HEK293 (cell line): ENCODE measurements at regions not wholly inside any gene's neighbourhood (a gene's known extent, or its start where the extent isn't known, plus 50 kb on each side); places are given as distances from the start of the nearest gene placed in this dataset.

Experiments
- CTCF ChIA-PET: fragments of 350-600 bp; formaldehyde crosslinking; extraction: SDS; loops from one replicate; lab custom pipeline; 2021; ENCODE audit warnings: antibody characterized with exemption; lab: Yijun Ruan, JAX
- POLR2A ChIA-PET: fragments of 300-600 bp; formaldehyde crosslinking; extraction: SDS; loops from one replicate; lab custom pipeline; 2020; ENCODE audit warnings: antibody characterized with exemption, inconsistent platforms; lab: Yijun Ruan, JAX
- H3K27ac ChIP-seq: fragments of 200-500 bp; sonication (Bioruptor generic); 2 replicates; pipeline ENCODE4 v1.5.1; 2014; ENCODE audit warnings: low read depth, low read length, control low read depth, inconsistent platforms; ENCODE audit errors: extremely low read depth
- H3K36me3 ChIP-seq, 2 experiments: fragments of 200-500 bp in 1 of 2; sonication (Bioruptor generic) in 1 of 2; 1 replicate in 1 of 2; 2 replicates in 1 of 2; pipeline ENCODE4 v1.5.1; 2014 to 2017; ENCODE audit warnings: inconsistent platforms in 2 of 2, low read length in 2 of 2; ENCODE audit not compliant: control insufficient read depth in 2 of 2, insufficient read depth in 1 of 2
- H3K4me1 ChIP-seq: fragments of 200-500 bp; sonication (Bioruptor generic); 2 replicates; pipeline ENCODE4 v1.5.1; 2014; ENCODE audit warnings: mild to moderate bottlenecking, low read length, inconsistent platforms; ENCODE audit not compliant: control insufficient read depth, insufficient read depth
- H3K4me3 ChIP-seq: 2 replicates; pipeline ENCODE4 v1.5.1; 2011; ENCODE audit warnings: low read depth, mild to moderate bottlenecking, control low read depth, low read length, moderate library complexity
- H3K9me3 ChIP-seq: fragments of 200-500 bp; sonication (Bioruptor generic); 2 replicates; pipeline ENCODE4 v1.5.1; 2014; ENCODE audit warnings: low read depth, low read length, inconsistent platforms; ENCODE audit not compliant: control insufficient read depth, insufficient read depth
- GFI1B ChIP-seq: fragments of 450-650 bp; formaldehyde crosslinking; IDR thresholded peaks from 2 replicates; pipeline ENCODE4 v1.5.1; 2016; ENCODE audit warnings: missing biosample characterization, missing genetic modification characterization
- GLI2 ChIP-seq: fragments of 450-650 bp; formaldehyde crosslinking; IDR thresholded peaks from 2 replicates; pipeline ENCODE4; 2017; ENCODE audit warnings: missing biosample characterization, missing genetic modification characterization, low read depth, borderline replicate concordance
- PRDM1 ChIP-seq: fragments of 450-650 bp; formaldehyde crosslinking; IDR thresholded peaks from 2 replicates; pipeline ENCODE4; 2016; ENCODE audit warnings: missing biosample characterization, missing genetic modification characterization
- WT1 ChIP-seq: fragments of 450-650 bp; formaldehyde crosslinking; IDR thresholded peaks from 2 replicates; pipeline ENCODE4 v1.5.1; 2016; ENCODE audit warnings: missing biosample characterization, missing genetic modification characterization
- ZBTB11 ChIP-seq: fragments of 450-650 bp; formaldehyde crosslinking; conservative IDR thresholded peaks from 2 replicates; pipeline ENCODE4 v1.5.1; 2016; ENCODE audit warnings: low read depth, missing biosample characterization, missing genetic modification characterization
- ZEB2 ChIP-seq: fragments of 450-650 bp; formaldehyde crosslinking; IDR thresholded peaks from 2 replicates; pipeline ENCODE4 v1.5.1; 2016; ENCODE audit warnings: missing biosample characterization, missing genetic modification characterization
- ZNF10 ChIP-seq: fragments of 450-650 bp; formaldehyde crosslinking; IDR thresholded peaks from 2 replicates; pipeline ENCODE4 v1.5.1; 2017; ENCODE audit warnings: missing biosample characterization, missing genetic modification characterization
- ZNF292 ChIP-seq: fragments of 450-650 bp; formaldehyde crosslinking; IDR thresholded peaks from 2 replicates; pipeline ENCODE4 v1.5.1; 2016; ENCODE audit warnings: low read depth, missing biosample characterization, missing genetic modification characterization, borderline replicate concordance
- ZNF324 ChIP-seq: fragments of 450-650 bp; formaldehyde crosslinking; IDR thresholded peaks from 2 replicates; pipeline ENCODE4 v1.5.1; 2016; ENCODE audit warnings: missing biosample characterization, missing genetic modification characterization
- ZNF366 ChIP-seq: fragments of 450-650 bp; formaldehyde crosslinking; conservative IDR thresholded peaks from 2 replicates; pipeline ENCODE4 v1.5.1; 2016; ENCODE audit warnings: missing biosample characterization, missing genetic modification characterization
- ZNF561 ChIP-seq: fragments of 450-650 bp; IDR thresholded peaks from 2 replicates; pipeline ENCODE4 v1.5.1; 2018; ENCODE audit warnings: missing biosample characterization, missing genetic modification characterization, borderline replicate concordance
- ZNF664 ChIP-seq: fragments of 450-650 bp; formaldehyde crosslinking; IDR thresholded peaks from 2 replicates; pipeline ENCODE4 v1.5.1; 2016; ENCODE audit warnings: missing biosample characterization, missing genetic modification characterization
- ZNF747 ChIP-seq: fragments of 450-650 bp; formaldehyde crosslinking; IDR thresholded peaks from 2 replicates; pipeline ENCODE4 v1.5.1; 2016; ENCODE audit warnings: missing biosample characterization, missing genetic modification characterization
- ZNF768 ChIP-seq: fragments of 450-650 bp; formaldehyde crosslinking; IDR thresholded peaks from 2 replicates; pipeline ENCODE4 v1.5.1; 2018; ENCODE audit warnings: missing biosample characterization, mild to moderate bottlenecking, missing genetic modification characterization
- TF ChIP-seq, protein P1 (sequence below): fragments of 450-650 bp; formaldehyde crosslinking; IDR thresholded peaks from 2 replicates; pipeline ENCODE4 v1.5.1; 2016; ENCODE audit warnings: missing biosample characterization, missing genetic modification characterization
- TF ChIP-seq, protein P2 (sequence below): fragments of 450-650 bp; formaldehyde crosslinking; IDR thresholded peaks from 2 replicates; pipeline ENCODE4 v1.5.1; 2016; ENCODE audit warnings: missing biosample characterization, missing genetic modification characterization
- TF ChIP-seq, protein P3 (sequence below): fragments of 450-650 bp; formaldehyde crosslinking; IDR thresholded peaks from 2 replicates; pipeline ENCODE4 v1.5.1; 2016; ENCODE audit warnings: missing biosample characterization, missing genetic modification characterization, borderline replicate concordance

- H3K36me3 ChIP-seq = no peaks in the 10 kb centered on the region
- TF ChIP-seq ZNF747 (tag by site-specific recombination) (no peak), ZEB2 (tag by site-specific recombination) (no peak), ZNF10 (tag by site-specific recombination) (no peak), ZNF664 (no peak), GLI2 (tag by site-specific recombination) (no peak), ZBTB11 (tag by site-specific recombination) (no peak), WT1 (tag by site-specific recombination) (no peak), ZNF324 (tag by site-specific recombination) (no peak), ZNF366 (tag by site-specific recombination) (no peak), ZNF561 (no peak)
- TF ChIP-seq, protein P1, sequence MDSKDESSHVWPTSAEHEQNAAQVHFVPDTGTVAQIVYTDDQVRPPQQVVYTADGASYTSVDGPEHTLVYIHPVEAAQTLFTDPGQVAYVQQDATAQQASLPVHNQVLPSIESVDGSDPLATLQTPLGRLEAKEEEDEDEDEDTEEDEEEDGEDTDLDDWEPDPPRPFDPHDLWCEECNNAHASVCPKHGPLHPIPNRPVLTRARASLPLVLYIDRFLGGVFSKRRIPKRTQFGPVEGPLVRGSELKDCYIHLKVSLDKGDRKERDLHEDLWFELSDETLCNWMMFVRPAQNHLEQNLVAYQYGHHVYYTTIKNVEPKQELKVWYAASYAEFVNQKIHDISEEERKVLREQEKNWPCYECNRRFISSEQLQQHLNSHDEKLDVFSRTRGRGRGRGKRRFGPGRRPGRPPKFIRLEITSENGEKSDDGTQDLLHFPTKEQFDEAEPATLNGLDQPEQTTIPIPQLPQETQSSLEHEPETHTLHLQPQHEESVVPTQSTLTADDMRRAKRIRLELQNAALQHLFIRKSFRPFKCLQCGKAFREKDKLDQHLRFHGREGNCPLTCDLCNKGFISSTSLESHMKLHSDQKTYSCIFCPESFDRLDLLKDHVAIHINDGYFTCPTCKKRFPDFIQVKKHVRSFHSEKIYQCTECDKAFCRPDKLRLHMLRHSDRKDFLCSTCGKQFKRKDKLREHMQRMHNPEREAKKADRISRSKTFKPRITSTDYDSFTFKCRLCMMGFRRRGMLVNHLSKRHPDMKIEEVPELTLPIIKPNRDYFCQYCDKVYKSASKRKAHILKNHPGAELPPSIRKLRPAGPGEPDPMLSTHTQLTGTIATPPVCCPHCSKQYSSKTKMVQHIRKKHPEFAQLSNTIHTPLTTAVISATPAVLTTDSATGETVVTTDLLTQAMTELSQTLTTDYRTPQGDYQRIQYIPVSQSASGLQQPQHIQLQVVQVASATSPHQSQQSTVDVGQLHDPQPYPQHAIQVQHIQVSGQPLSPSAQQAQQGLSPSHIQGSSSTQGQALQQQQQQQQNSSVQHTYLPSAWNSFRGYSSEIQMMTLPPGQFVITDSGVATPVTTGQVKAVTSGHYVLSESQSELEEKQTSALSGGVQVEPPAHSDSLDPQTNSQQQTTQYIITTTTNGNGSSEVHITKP = no peak
- TF ChIP-seq, protein P2, sequence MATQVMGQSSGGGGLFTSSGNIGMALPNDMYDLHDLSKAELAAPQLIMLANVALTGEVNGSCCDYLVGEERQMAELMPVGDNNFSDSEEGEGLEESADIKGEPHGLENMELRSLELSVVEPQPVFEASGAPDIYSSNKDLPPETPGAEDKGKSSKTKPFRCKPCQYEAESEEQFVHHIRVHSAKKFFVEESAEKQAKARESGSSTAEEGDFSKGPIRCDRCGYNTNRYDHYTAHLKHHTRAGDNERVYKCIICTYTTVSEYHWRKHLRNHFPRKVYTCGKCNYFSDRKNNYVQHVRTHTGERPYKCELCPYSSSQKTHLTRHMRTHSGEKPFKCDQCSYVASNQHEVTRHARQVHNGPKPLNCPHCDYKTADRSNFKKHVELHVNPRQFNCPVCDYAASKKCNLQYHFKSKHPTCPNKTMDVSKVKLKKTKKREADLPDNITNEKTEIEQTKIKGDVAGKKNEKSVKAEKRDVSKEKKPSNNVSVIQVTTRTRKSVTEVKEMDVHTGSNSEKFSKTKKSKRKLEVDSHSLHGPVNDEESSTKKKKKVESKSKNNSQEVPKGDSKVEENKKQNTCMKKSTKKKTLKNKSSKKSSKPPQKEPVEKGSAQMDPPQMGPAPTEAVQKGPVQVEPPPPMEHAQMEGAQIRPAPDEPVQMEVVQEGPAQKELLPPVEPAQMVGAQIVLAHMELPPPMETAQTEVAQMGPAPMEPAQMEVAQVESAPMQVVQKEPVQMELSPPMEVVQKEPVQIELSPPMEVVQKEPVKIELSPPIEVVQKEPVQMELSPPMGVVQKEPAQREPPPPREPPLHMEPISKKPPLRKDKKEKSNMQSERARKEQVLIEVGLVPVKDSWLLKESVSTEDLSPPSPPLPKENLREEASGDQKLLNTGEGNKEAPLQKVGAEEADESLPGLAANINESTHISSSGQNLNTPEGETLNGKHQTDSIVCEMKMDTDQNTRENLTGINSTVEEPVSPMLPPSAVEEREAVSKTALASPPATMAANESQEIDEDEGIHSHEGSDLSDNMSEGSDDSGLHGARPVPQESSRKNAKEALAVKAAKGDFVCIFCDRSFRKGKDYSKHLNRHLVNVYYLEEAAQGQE (tag by site-specific recombination) = no peak
- TF ChIP-seq, protein P3, sequence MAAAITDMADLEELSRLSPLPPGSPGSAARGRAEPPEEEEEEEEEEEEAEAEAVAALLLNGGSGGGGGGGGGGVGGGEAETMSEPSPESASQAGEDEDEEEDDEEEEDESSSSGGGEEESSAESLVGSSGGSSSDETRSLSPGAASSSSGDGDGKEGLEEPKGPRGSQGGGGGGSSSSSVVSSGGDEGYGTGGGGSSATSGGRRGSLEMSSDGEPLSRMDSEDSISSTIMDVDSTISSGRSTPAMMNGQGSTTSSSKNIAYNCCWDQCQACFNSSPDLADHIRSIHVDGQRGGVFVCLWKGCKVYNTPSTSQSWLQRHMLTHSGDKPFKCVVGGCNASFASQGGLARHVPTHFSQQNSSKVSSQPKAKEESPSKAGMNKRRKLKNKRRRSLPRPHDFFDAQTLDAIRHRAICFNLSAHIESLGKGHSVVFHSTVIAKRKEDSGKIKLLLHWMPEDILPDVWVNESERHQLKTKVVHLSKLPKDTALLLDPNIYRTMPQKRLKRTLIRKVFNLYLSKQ (tag by site-specific recombination) = no peak
- no peak overlapping the region for H3K27ac ChIP-seq
- H3K9me3 ChIP-seq = no peaks in the 10 kb centered on the region
- H3K4me1 ChIP-seq = no peaks in the 10 kb centered on the region
- ChIA-PET POLR2A (no interaction called here), CTCF (no interaction called here)
- H3K4me3 ChIP-seq = no peak overlapping the region
Measured at GRCh38 chr5:2958976-2959375, 207.5 kb upstream of the IRX2 start.

- Histone ChIP-seq H3K4me3 (no peak overlapping the region), H3K27ac (no peak overlapping the region), H3K4me1 (no peaks in the 10 kb centered on the region), H3K36me3 (no peaks in the 10 kb centered on the region), H3K9me3 (no peaks in the 10 kb centered on the region)
- POLR2A ChIA-PET = no interaction called here
- CTCF ChIA-PET = no interaction called here
- no peak for TF ChIP-seq ZNF292 (tag by site-specific recombination)
- no peak for TF ChIP-seq ZEB2 (tag by site-specific recombination)
- TF ChIP-seq ZNF747 (tag by site-specific recombination) = no peak
- TF ChIP-seq, protein P2 (tag by site-specific recombination) = no peak
- no peak for TF ChIP-seq GFI1B (tag by site-specific recombination)
- TF ChIP-seq ZNF768 (tag by site-specific recombination) = no peak
- TF ChIP-seq PRDM1 (tag by site-specific recombination) = no peak
Measured at GRCh38 chr5:2948875-2949274, 197.4 kb upstream of the IRX2 start.
